C4-2B (cell line): ENCODE measurements at regions not wholly inside any gene's neighbourhood (a gene's known extent, or its start where the extent isn't known, plus 50 kb on each side); places are given as distances from the start of the nearest gene placed in this dataset.

Source experiments
- ZFX ChIP-seq: fragments of 450-650 bp; IDR thresholded peaks from 2 replicates; pipeline ENCODE4 v1.6.1; 2017
- TF ChIP-seq, protein P1 (sequence below): fragments of 450-650 bp; conservative IDR thresholded peaks from 2 replicates; pipeline ENCODE4 v1.5.1; 2017; ENCODE audit warnings: mild to moderate bottlenecking

DNA sequence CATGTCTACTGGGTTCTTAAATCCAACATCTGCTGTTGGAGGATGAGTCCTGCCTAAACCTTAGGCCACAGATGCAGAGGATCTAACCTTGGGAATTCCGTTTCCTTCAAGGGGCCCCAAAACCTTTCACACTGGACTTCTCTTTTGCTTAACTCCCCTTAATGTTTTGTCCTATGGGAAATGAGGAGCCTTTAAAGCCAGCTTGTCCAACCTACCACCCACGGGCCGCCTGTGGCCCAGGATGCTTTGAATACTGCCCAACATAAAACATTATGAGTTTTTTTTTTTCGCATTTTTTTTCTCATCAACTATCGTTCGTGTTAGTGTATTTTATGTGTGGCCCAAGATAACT is 157.2 kb upstream of the SLC1A4 start:
- TF ChIP-seq, protein P1, sequence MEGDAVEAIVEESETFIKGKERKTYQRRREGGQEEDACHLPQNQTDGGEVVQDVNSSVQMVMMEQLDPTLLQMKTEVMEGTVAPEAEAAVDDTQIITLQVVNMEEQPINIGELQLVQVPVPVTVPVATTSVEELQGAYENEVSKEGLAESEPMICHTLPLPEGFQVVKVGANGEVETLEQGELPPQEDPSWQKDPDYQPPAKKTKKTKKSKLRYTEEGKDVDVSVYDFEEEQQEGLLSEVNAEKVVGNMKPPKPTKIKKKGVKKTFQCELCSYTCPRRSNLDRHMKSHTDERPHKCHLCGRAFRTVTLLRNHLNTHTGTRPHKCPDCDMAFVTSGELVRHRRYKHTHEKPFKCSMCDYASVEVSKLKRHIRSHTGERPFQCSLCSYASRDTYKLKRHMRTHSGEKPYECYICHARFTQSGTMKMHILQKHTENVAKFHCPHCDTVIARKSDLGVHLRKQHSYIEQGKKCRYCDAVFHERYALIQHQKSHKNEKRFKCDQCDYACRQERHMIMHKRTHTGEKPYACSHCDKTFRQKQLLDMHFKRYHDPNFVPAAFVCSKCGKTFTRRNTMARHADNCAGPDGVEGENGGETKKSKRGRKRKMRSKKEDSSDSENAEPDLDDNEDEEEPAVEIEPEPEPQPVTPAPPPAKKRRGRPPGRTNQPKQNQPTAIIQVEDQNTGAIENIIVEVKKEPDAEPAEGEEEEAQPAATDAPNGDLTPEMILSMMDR: peak; percentile 56
- TF ChIP-seq ZFX: no peak
